ENCODE measurements at regions not wholly inside any gene's neighbourhood (a gene's known extent, or its start where the extent isn't known, plus 50 kb on each side); places are given as distances from the start of the nearest gene placed in this dataset.

GRCh38 chr15:79378394-79379109 lies 53.6 kb upstream of the MINAR1 start:
- H3K9me3 ChIP-seq (ENCODE audit: control insufficient read depth, low read length): peaks cover 22% of the 10 kb centered on the region
- H3K27ac ChIP-seq (ENCODE audit: low read depth, low read length): no peak overlapping the region
- TF ChIP-seq CTCF (conservative IDR thresholded peaks at IDR 0.05): no peak
- peaks cover 27% of the 10 kb centered on the region for H3K4me1 Mint-ChIP-seq
- 98% methylated on average over 3 of the region's 3 CpGs; no CpG with 5 or more reads in 1 of the 2 experiments for WGBS, 2 experiments (ENCODE audit: insufficient coverage in 1 of 2, insufficient read length in 1 of 2)
- no peak overlapping the region for H3K9ac ChIP-seq (ENCODE audit: extremely low read depth, low read length, poor library complexity, severe bottlenecking)
- H3K36me3 ChIP-seq (ENCODE audit: control insufficient read depth, insufficient read depth, low read length): no peaks in the 10 kb centered on the region
- peaks cover 6% of the 10 kb centered on the region for H3K4me1 ChIP-seq (ENCODE audit: control insufficient read depth, insufficient read depth, low read length)
- peaks cover 15% of the 10 kb centered on the region for H3K9me3 Mint-ChIP-seq
- no peaks in the 10 kb centered on the region for H3K27me3 Mint-ChIP-seq (ENCODE audit: insufficient read depth)
- no peaks in the 10 kb centered on the region for H3K27me3 ChIP-seq (ENCODE audit: control insufficient read depth, insufficient read depth, low read length, poor library complexity, severe bottlenecking)
- H3K4me3 Mint-ChIP-seq: no peak overlapping the region
- H3K36me3 Mint-ChIP-seq (ENCODE audit: low read depth): peaks cover 10% of the 10 kb centered on the region
- no peak overlapping the region for H3K4me3 ChIP-seq (ENCODE audit: low read length)
- DNase-seq: no peak
- H3K27ac Mint-ChIP-seq: no peak overlapping the region

DNA sequence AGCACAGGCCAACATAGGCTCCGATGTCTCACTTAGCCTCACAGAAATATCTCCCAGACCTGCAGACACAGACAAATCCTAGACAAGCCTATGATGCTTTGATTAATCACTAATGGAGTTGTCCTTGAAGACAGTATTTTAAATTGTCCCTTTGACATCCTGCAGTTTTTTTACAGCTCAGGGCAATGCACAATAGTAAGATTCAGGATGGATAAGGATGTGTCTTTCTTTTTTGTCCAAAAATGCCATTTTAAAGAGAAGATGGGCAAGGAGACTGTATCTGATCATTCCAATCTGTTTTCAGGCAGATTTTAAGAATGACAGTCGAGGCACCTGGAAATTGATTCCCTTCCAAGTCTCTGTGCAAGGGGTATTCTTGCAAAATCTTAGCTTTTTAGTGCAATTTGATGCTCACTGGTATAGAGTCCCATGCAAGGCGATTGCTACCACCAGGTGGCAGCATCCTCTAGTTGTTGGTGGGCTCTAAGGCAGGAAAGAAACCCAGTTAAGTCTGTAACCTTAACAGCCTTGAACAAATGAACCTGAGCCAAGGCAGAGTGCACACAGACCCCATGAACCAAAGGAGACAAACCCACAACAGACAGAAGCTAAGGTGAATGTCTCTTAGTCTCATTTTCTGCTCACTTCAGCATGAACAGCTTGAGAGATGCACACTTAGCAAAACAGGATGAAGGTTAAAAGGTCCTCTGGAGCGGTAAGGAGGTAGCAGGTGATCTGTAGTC lies 51.2 kb upstream of the MINAR1 start:
- WGBS, 2 experiments (ENCODE audit: insufficient coverage in 1 of 2, insufficient read length in 1 of 2): 36 to 54% methylated on average over 3 to 4 of the region's 4 CpGs
- peak; percentile 94 for DNase-seq
- Histone ChIP-seq H3K27me3 (ENCODE audit: control insufficient read depth, insufficient read depth, low read length, poor library complexity, severe bottlenecking) (no peaks in the 10 kb centered on the region), H3K4me1 (ENCODE audit: control insufficient read depth, insufficient read depth, low read length) (peaks cover 4% of the 10 kb centered on the region), H3K4me3 (ENCODE audit: low read length) (no peak overlapping the region), H3K27ac (ENCODE audit: low read depth, low read length) (no peak overlapping the region), H3K9ac (ENCODE audit: extremely low read depth, low read length, poor library complexity, severe bottlenecking) (no peak overlapping the region), H3K36me3 (ENCODE audit: control insufficient read depth, insufficient read depth, low read length) (no peaks in the 10 kb centered on the region), H3K9me3 (ENCODE audit: control insufficient read depth, low read length) (peaks cover 10% of the 10 kb centered on the region)
- Mint-ChIP-seq H3K27me3 (ENCODE audit: insufficient read depth) (no peaks in the 10 kb centered on the region), H3K27ac (no peak overlapping the region), H3K9me3 (peaks cover 7% of the 10 kb centered on the region), H3K36me3 (ENCODE audit: low read depth) (peaks cover 3% of the 10 kb centered on the region), H3K4me3 (no peak overlapping the region), H3K4me1 (peaks cover 13% of the 10 kb centered on the region)
- peak; percentile 91 for TF ChIP-seq CTCF (conservative IDR thresholded peaks at IDR 0.05)

- Mint-ChIP-seq H3K36me3 (ENCODE audit: low read depth) (peaks cover 3% of the 10 kb centered on the region), H3K9me3 (peaks cover 7% of the 10 kb centered on the region), H3K27ac (no peak overlapping the region), H3K4me3 (no peak overlapping the region), H3K4me1 (peaks cover 9% of the 10 kb centered on the region), H3K27me3 (ENCODE audit: insufficient read depth) (no peaks in the 10 kb centered on the region)
- H3K4me1 ChIP-seq (ENCODE audit: control insufficient read depth, insufficient read depth, low read length): peaks cover 4% of the 10 kb centered on the region
- no peak overlapping the region for H3K27ac ChIP-seq (ENCODE audit: low read depth, low read length)
- DNase-seq: no peak
- H3K9me3 ChIP-seq (ENCODE audit: control insufficient read depth, low read length): peaks cover 10% of the 10 kb centered on the region
- no peak overlapping the region for H3K9ac ChIP-seq (ENCODE audit: extremely low read depth, low read length, poor library complexity, severe bottlenecking)
- H3K4me3 ChIP-seq (ENCODE audit: low read length): no peak overlapping the region
- TF ChIP-seq CTCF (conservative IDR thresholded peaks at IDR 0.05): no peak
- H3K36me3 ChIP-seq (ENCODE audit: control insufficient read depth, insufficient read depth, low read length): no peaks in the 10 kb centered on the region
- no peaks in the 10 kb centered on the region for H3K27me3 ChIP-seq (ENCODE audit: control insufficient read depth, insufficient read depth, low read length, poor library complexity, severe bottlenecking)
Observed at GRCh38 chr15:79381593-79381992, 50.5 kb upstream of the MINAR1 start.

Measured in endodermal cell (in vitro differentiated cells).